SK-N-SH (cell line): ENCODE measurements at regions not wholly inside any gene's neighbourhood (a gene's known extent, or its start where the extent isn't known, plus 50 kb on each side); places are given as distances from the start of the nearest gene placed in this dataset.

Experiments
- CTCF ChIA-PET: fragments of 300-600, 350-600 bp; formaldehyde crosslinking; extraction: SDS; loops from one replicate; lab custom pipeline; 2021; lab: Yijun Ruan, JAX
- POLR2A ChIA-PET: fragments of 350-600 bp; sonication (Branson Sonifier 250); formaldehyde crosslinking; extraction: SDS; loops from one replicate; lab custom pipeline; 2020; ENCODE audit warnings: antibody characterized with exemption, inconsistent platforms; lab: Yijun Ruan, JAX
- DNase-seq: peaks from one replicate; pipeline ENCODE4 v3.0.0; 2012
- H2AFZ ChIP-seq: fragments of 200-600 bp; sonication (generic); 2 replicates; pipeline ENCODE4 v1.8.1; 2016; ENCODE audit warnings: antibody characterized with exemption, mild to moderate bottlenecking, low read depth
- H3F3A ChIP-seq: fragments of 200-600 bp; sonication (generic); replicated peaks from 2 replicates; pipeline ENCODE3; 2016; ENCODE audit warnings: antibody characterized with exemption, mild to moderate bottlenecking; ENCODE audit not compliant: insufficient read depth
- H3K27ac ChIP-seq, 2 experiments: fragments of 200-500 bp in 1 of 2; fragments of 200-600 bp in 1 of 2; sonication (Bioruptor generic) in 1 of 2; sonication (generic), shearing (Covaris generic) in 1 of 2; 2 replicates each; pipeline versions ENCODE4 v1.5.1 to v1.6.1; 2014 to 2016; ENCODE audit warnings: low read depth in 2 of 2, inconsistent platforms in 1 of 2, low read length in 1 of 2, mild to moderate bottlenecking in 1 of 2, mixed read lengths in 1 of 2
- H3K27me3 ChIP-seq: fragments of 200-600 bp; sonication (generic), shearing (Covaris generic); 2 replicates; pipeline ENCODE4 v1.6.1; 2016; ENCODE audit warnings: mixed run types; ENCODE audit not compliant: insufficient read depth
- H3K36me3 ChIP-seq, 2 experiments: fragments of 200-500 bp in 1 of 2; fragments of 200-600 bp in 1 of 2; sonication (Bioruptor generic) in 1 of 2; sonication (generic) in 1 of 2; replicated peaks in 1 of 2; 2 replicates each; pipeline versions ENCODE3 to v1.5.1; 2014 to 2016; ENCODE audit warnings: low read length in 1 of 2, mild to moderate bottlenecking in 1 of 2; ENCODE audit not compliant: insufficient read depth in 2 of 2, control insufficient read depth in 1 of 2
- H3K4me1 ChIP-seq, 2 experiments: fragments of 200-500 bp in 1 of 2; fragments of 200-600 bp in 1 of 2; sonication (Bioruptor generic) in 1 of 2; sonication (generic), shearing (Covaris generic) in 1 of 2; 2 replicates each; pipeline versions ENCODE4 v1.5.1 to v1.6.1; 2014 to 2016; ENCODE audit warnings: low read depth in 1 of 2, low read length in 1 of 2, mixed run types in 1 of 2; ENCODE audit not compliant: insufficient read depth in 2 of 2, control insufficient read depth in 1 of 2
- H3K4me2 ChIP-seq: fragments of 200-600 bp; sonication (generic), shearing (Covaris generic); 2 replicates; pipeline ENCODE4 v1.6.1; 2017; ENCODE audit warnings: mixed run types
- H3K4me3 ChIP-seq, 2 experiments: fragments of 200-500 bp in 1 of 2; fragments of 200-600 bp in 1 of 2; sonication (Bioruptor generic) in 1 of 2; sonication (generic), shearing (Covaris generic) in 1 of 2; 2 replicates each; pipeline versions ENCODE4 v1.5.1 to v1.8.1; 2014 to 2016; ENCODE audit warnings: low read depth in 2 of 2, inconsistent platforms in 1 of 2, low read length in 1 of 2, mild to moderate bottlenecking in 1 of 2, mixed read lengths in 1 of 2, moderate library complexity in 1 of 2
- H3K79me2 ChIP-seq: fragments of 200-600 bp; sonication (generic); 2 replicates; pipeline ENCODE4 v1.8.1; 2017; ENCODE audit warnings: mild to moderate bottlenecking; ENCODE audit not compliant: insufficient read depth
- H3K9ac ChIP-seq: fragments of 200-600 bp; sonication (generic); 2 replicates; pipeline ENCODE4 v1.6.1; 2017; ENCODE audit warnings: mixed run types
- H3K9me2 ChIP-seq: fragments of 200-600 bp; sonication (generic); 2 replicates; pipeline ENCODE4 v1.6.1; 2017; ENCODE audit warnings: mixed run types
- H3K9me3 ChIP-seq: fragments of 200-600 bp; sonication (generic); 2 replicates; pipeline ENCODE4 v1.6.1; 2017; ENCODE audit warnings: mixed run types, mild to moderate bottlenecking, moderate library complexity
- H4K20me1 ChIP-seq: fragments of 200-600 bp; sonication (generic); 2 replicates; pipeline ENCODE4 v1.6.1; 2017; ENCODE audit warnings: mild to moderate bottlenecking, mixed run types; ENCODE audit not compliant: insufficient read depth
- CHD2 ChIP-seq: fragments of 150-350 bp; IDR thresholded peaks from 2 replicates; pipeline ENCODE4 v1.6.1; 2018; ENCODE audit warnings: low read length; ENCODE audit not compliant: partially characterized antibody
- EP300 ChIP-seq, 2 experiments: IDR thresholded peaks; 2 replicates each; pipeline versions ENCODE4 v1.4.0 to v1.6.1; 2012; ENCODE audit warnings: borderline replicate concordance in 1 of 2, low read depth in 1 of 2, low read length in 1 of 2
- FOSL2 ChIP-seq: IDR thresholded peaks from 2 replicates; pipeline ENCODE4 v1.4.0; 2012; ENCODE audit warnings: low read depth, mild to moderate bottlenecking, moderate library complexity, borderline replicate concordance
- GATA2 ChIP-seq: sonication (generic); formaldehyde crosslinking; IDR thresholded peaks from 2 replicates; pipeline ENCODE4 v1.5.0; 2020; ENCODE audit warnings: mild to moderate bottlenecking, missing genetic modification reagents
- JUND ChIP-seq: IDR thresholded peaks from 2 replicates; pipeline ENCODE4 v1.4.0; 2012
- MEF2A ChIP-seq: IDR thresholded peaks from 2 replicates; pipeline ENCODE4 v1.4.0; 2012; ENCODE audit warnings: low read depth, borderline replicate concordance
- MXI1 ChIP-seq: IDR thresholded peaks from 2 replicates; pipeline ENCODE4 v1.6.1; 2012; ENCODE audit warnings: mild to moderate bottlenecking, low read depth, low read length, improper control_type of control experiment
- PBX3 ChIP-seq: IDR thresholded peaks from 2 replicates; pipeline ENCODE4; 2012
- POLR2AphosphoS5 ChIP-seq: IDR thresholded peaks from 2 replicates; pipeline ENCODE4 v1.6.1; 2012; ENCODE audit warnings: low read depth, low read length
- RCOR1 ChIP-seq: fragments of 150-350 bp; IDR thresholded peaks from 2 replicates; pipeline ENCODE4 v1.6.1; 2017; ENCODE audit warnings: antibody characterized with exemption, low read length
- RFX5 ChIP-seq: IDR thresholded peaks from 2 replicates; pipeline ENCODE4 v1.6.1; 2012; ENCODE audit warnings: mild to moderate bottlenecking, improper control_type of control experiment, low read length
- RXRA ChIP-seq: IDR thresholded peaks from 2 replicates; pipeline ENCODE4 v1.4.0; 2012; ENCODE audit warnings: low read depth, mild to moderate bottlenecking, borderline replicate concordance
- SIN3A ChIP-seq: IDR thresholded peaks from 2 replicates; pipeline ENCODE4 v1.6.1; 2012; ENCODE audit warnings: low read depth, mild to moderate bottlenecking, low read length, moderate library complexity, borderline replicate concordance
- TAF1 ChIP-seq: IDR thresholded peaks from 2 replicates; pipeline ENCODE4 v1.6.1; 2012; ENCODE audit warnings: low read depth, mild to moderate bottlenecking, low read length, moderate library complexity, borderline replicate concordance
- TEAD4 ChIP-seq: IDR thresholded peaks from 2 replicates; pipeline ENCODE4 v1.4.0; 2012; ENCODE audit warnings: mild to moderate bottlenecking, borderline replicate concordance; ENCODE audit not compliant: insufficient read depth
- USF2 ChIP-seq: fragments of 150-350 bp; IDR thresholded peaks from 2 replicates; pipeline ENCODE4 v1.6.1; 2017; ENCODE audit warnings: antibody characterized with exemption, low read length, low read depth, borderline replicate concordance
- ZBTB33 ChIP-seq: IDR thresholded peaks from 2 replicates; pipeline ENCODE4 v1.4.0; 2012; ENCODE audit warnings: low read depth, borderline replicate concordance
- WGBS: methylation state at CpG from one replicate; pipeline ENCODE4 v1.1.6; 2017; ENCODE audit warnings: low lambda C conversion rate; 5-methylcytosine and 5-hydroxymethylcytosine counted together

- ChIA-PET POLR2A (no interaction called here), CTCF (no interaction called here)
- no peak overlapping the region for H3K9ac ChIP-seq
- no peaks in the 10 kb centered on the region for H3K9me2 ChIP-seq
- H3K4me3 ChIP-seq, result no peak overlapping the region
- no peak overlapping the region for H3K27ac ChIP-seq
- H3K9me3 ChIP-seq, result no peaks in the 10 kb centered on the region
- no peaks in the 10 kb centered on the region for H3K4me1 ChIP-seq
- no peaks in the 10 kb centered on the region for H3F3A ChIP-seq
- H2AFZ ChIP-seq, result no peak overlapping the region
- TF ChIP-seq TAF1 (no peak), EP300 (IDR thresholded peaks at IDR 0.05; ENCODE audit: borderline replicate concordance in 1 of 2, low read depth in 1 of 2, low read length in 1 of 2) (no peak), ZBTB33 (no peak), CHD2 (no peak), FOSL2 (no peak), RCOR1 (no peak), MXI1 (no peak), MEF2A (no peak), JUND (no peak), POLR2AphosphoS5 (no peak), TEAD4 (no peak), USF2 (no peak)
- TF ChIP-seq, all 33 proteins: peak for 0
- no peaks in the 10 kb centered on the region for H3K36me3 ChIP-seq
- H3K27me3 ChIP-seq, result no peaks in the 10 kb centered on the region
- H3K79me2 ChIP-seq, result no peaks in the 10 kb centered on the region
- 88% methylated on average over 2 of the region's 2 CpGs for WGBS
- no peak for DNase-seq
- H3K4me2 ChIP-seq, result no peak overlapping the region
- no peaks in the 10 kb centered on the region for H4K20me1 ChIP-seq
Observed at GRCh38 chr2:13950761-13951160, 681.8 kb upstream of the LRATD1 start.

- WGBS, result 41% methylated on average over 2 of the region's 2 CpGs
- Histone ChIP-seq H2AFZ (no peak overlapping the region), H4K20me1 (no peaks in the 10 kb centered on the region), H3K9me3 (no peaks in the 10 kb centered on the region), H3K9ac (no peak overlapping the region), H3K4me3 (no peak overlapping the region), H3K27me3 (no peaks in the 10 kb centered on the region), H3F3A (no peaks in the 10 kb centered on the region)
- POLR2A ChIA-PET, result no interaction called here
- TF ChIP-seq FOSL2, result no peak
- TF ChIP-seq CHD2, result no peak
- no peak for TF ChIP-seq RCOR1
- no peak for TF ChIP-seq RFX5
- TF ChIP-seq USF2, result no peak
- TF ChIP-seq PBX3, result no peak
- no peak for TF ChIP-seq GATA2 (CRISPR knock-in tag)
- TF ChIP-seq POLR2AphosphoS5, result no peak
- TF ChIP-seq RXRA, result no peak
- no peak for TF ChIP-seq SIN3A
- TF ChIP-seq MXI1, result no peak
- no peak for TF ChIP-seq MEF2A
- TF ChIP-seq, all 33 proteins: peak for 0
- no peaks in the 10 kb centered on the region for H3K9me2 ChIP-seq
- no peaks in the 10 kb centered on the region for H3K36me3 ChIP-seq
- H3K79me2 ChIP-seq, result no peaks in the 10 kb centered on the region
- H3K4me1 ChIP-seq, result no peaks in the 10 kb centered on the region
- H3K27ac ChIP-seq, result no peak overlapping the region
- no peak overlapping the region; the same call in 1 of the 2 replicates for H3K4me2 ChIP-seq
- CTCF ChIA-PET, result no interaction called here
- no peak for DNase-seq
Observed at GRCh38 chr2:13968811-13969210, 663.7 kb upstream of the LRATD1 start.
